Colonic mucosa (tissue), 4 donors: ENCODE measurements at regions not wholly inside any gene's neighbourhood (a gene's known extent, or its start where the extent isn't known, plus 50 kb on each side); places are given as distances from the start of the nearest gene placed in this dataset.

Experiments
- DNase-seq: peaks from one replicate; pipeline ENCODE4 v3.0.0-alpha.2; 2020
- H3K27ac ChIP-seq: fragments of 200-600 bp; one replicate; pipeline ENCODE4 v1.8.0; 2021
- H3K27me3 ChIP-seq: fragments of 200-600 bp; one replicate; pipeline ENCODE4 v1.8.0; 2021
- H3K36me3 ChIP-seq: fragments of 200-600 bp; one replicate; pipeline ENCODE4 v1.8.0; 2021
- H3K4me1 ChIP-seq: fragments of 200-600 bp; one replicate; pipeline ENCODE4 v1.8.0; 2021; ENCODE audit warnings: mild to moderate bottlenecking
- H3K4me3 ChIP-seq: fragments of 200-600 bp; one replicate; pipeline ENCODE4 v1.8.0; 2021
- H3K9ac ChIP-seq, 2 donors: one replicate each; pipeline ENCODE4 v1.7.0; 2013; ENCODE audit warnings: control low read depth in 2 of 2, low read depth in 2 of 2, low read length in 2 of 2
- H3K9me3 ChIP-seq: fragments of 200-600 bp; one replicate; pipeline ENCODE4 v1.8.0; 2021
- intact Hi-C: fragments of 100-400 bp; cut with DNase I; formaldehyde crosslinking; loops from one replicate; pipeline ENCODE4 v1.14.1; 2022
- TF ChIP-seq, protein P1 (sequence below): fragments of 200-600 bp; IDR thresholded peaks from one replicate; pipeline ENCODE4 v1.8.0; 2022; ENCODE audit warnings: antibody characterized with exemption, mild to moderate bottlenecking
- donor health status: healthy.
- donor health status: DM: no; HTN: no; CAD: no.
- donor health status: DM: no; HTN: no; CAD: no.

DNA sequence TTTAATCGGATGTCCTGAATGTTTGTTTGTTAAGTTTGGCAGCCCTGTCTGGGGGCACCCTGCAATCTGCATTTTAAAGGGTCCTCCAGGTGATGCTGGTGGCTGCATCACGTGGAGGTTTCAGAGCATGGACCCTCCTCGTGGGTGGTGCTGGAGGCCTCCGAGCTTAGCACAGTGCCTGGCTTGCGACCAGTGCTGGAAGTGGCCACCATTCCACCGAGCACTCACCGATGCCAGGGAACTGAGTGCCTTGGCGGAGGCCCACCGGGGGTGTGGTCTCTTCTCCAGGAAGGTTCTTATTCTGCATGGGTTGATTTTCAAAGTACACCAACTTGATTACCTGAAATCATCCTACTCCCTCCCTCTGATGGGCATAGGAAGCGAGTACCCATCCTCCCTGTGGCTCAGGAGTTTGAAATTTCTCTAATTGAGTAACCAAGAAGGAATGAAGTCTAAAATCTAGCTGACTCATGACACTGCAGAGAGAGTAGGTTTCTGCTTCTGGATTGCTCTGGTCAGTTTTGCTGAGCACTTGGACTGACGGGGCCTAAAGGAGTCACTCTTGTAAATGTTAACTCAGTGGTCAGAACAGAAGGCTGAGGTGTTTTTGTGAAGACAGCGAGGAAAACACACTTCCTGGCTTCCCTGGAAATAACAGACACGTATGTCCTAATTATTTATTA lies 58.1 kb upstream of the SLC66A3 start:
- Histone ChIP-seq H3K27me3 (no peaks in the 10 kb centered on the region), H3K4me3 (no peak overlapping the region), H3K4me1 (no peaks in the 10 kb centered on the region), H3K9me3 (no peaks in the 10 kb centered on the region), H3K27ac (no peak overlapping the region), H3K36me3 (no peaks in the 10 kb centered on the region), H3K9ac (no peak overlapping the region)
- TF ChIP-seq, protein P1, sequence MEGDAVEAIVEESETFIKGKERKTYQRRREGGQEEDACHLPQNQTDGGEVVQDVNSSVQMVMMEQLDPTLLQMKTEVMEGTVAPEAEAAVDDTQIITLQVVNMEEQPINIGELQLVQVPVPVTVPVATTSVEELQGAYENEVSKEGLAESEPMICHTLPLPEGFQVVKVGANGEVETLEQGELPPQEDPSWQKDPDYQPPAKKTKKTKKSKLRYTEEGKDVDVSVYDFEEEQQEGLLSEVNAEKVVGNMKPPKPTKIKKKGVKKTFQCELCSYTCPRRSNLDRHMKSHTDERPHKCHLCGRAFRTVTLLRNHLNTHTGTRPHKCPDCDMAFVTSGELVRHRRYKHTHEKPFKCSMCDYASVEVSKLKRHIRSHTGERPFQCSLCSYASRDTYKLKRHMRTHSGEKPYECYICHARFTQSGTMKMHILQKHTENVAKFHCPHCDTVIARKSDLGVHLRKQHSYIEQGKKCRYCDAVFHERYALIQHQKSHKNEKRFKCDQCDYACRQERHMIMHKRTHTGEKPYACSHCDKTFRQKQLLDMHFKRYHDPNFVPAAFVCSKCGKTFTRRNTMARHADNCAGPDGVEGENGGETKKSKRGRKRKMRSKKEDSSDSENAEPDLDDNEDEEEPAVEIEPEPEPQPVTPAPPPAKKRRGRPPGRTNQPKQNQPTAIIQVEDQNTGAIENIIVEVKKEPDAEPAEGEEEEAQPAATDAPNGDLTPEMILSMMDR = no peak
- DNase-seq = no peak
- intact Hi-C loops = no loop called here

DNA sequence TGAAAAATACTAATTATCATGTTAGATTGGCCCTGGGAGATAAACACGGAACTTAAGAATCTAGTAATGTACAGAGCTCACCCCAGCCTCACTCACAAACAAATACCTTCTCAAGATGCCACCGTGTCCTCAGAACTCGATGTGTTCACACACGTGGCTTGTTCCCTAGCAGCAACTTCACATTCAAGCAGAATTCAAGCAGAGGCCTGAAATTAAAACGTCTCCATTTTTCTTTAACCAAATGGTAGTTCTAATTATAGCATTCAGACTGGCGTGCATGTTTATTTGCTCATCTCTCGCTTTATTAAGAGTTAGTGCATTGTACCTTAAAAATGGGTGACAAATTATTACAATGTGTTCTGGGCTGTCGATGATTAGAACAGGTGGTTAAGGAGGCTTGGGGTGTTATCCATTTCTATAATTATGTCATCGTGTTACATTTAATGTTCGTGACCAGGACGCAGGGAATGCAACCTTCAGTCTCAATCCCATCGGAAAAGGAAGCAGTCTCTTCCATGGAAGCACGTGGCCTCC lies 57.3 kb upstream of the SLC66A3 start:
- H3K4me1 ChIP-seq = no peaks in the 10 kb centered on the region
- H3K9ac ChIP-seq = no peak overlapping the region
- no peak overlapping the region for H3K4me3 ChIP-seq
- H3K9me3 ChIP-seq = no peaks in the 10 kb centered on the region
- intact Hi-C loops = no loop called here
- no peak for DNase-seq
- H3K36me3 ChIP-seq = no peaks in the 10 kb centered on the region
- H3K27ac ChIP-seq = no peak overlapping the region
- TF ChIP-seq, protein P1 = no peak
- no peaks in the 10 kb centered on the region for H3K27me3 ChIP-seq

DNA sequence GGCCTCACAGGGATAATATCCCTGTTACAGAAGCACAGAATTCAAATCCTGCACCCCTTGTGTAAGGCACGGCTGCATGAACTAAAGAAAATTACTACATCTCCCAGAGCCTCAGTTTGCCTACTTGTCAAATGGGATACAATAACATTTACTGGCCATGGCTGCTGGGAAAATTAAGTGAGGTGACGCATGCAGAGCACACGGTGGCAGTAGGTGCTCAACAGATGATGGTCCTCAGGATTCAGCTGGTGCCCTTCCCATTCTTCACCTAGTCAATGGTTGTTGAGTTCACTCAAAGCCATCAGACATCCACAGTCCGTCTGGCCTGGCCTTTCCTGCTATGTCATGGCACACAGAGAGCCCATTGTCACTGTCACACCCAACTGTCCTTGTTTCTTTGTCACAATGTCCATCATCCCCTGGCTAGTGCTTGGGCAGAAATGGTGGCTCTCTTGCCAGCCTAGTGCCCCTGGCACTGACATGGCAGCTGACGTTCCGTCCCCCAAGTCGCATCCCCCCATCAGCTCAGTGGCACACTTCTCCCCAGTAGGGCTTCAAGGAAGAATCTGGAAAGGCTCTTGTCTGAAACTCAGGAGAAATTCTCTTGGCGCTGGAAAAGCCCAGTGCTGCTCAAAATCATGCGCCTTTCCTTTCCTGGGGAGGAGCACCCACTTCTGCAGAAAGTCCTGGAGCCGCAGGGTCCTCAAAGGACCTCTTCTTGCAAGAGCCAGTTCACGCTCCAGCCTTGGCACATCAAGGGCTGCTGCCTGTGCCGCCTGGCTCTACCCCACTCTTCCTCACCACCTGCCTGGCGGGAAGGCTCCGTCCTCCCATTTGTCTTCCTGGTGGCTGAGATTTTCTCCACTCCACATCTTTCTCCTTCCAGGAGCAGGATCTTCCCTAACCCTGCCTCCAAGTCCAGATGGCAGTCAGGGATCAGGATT lies 55.9 kb upstream of the SLC66A3 start:
- Histone ChIP-seq H3K27ac (no peak overlapping the region), H3K4me3 (no peak overlapping the region), H3K4me1 (no peaks in the 10 kb centered on the region), H3K9me3 (no peaks in the 10 kb centered on the region), H3K36me3 (no peaks in the 10 kb centered on the region), H3K27me3 (no peaks in the 10 kb centered on the region), H3K9ac (no peak overlapping the region)
- intact Hi-C loops = no loop called here
- TF ChIP-seq, protein P1 = no peak
- DNase-seq = no peak

DNA sequence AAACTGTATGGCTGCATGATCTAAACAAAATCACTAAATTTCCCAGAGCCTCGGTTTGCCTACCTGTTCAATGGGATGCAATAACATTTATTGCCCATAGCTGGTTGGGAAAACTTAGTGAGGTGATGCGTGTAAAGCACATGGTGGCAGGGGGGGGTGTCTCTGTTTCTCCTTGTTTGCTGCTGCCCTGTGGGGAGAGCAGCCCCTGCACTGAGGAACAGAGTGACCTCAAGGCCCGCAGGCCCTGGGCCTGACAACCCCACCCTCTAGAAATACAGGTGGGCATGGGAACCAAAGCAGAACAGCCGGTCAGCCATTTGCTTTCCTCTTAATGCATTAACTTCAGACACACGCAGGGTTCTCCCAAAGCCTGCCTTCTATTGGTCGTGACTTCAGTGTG lies 55.1 kb upstream of the SLC66A3 start:
- Histone ChIP-seq H3K27me3 (no peaks in the 10 kb centered on the region), H3K36me3 (no peaks in the 10 kb centered on the region), H3K27ac (no peak overlapping the region), H3K4me3 (no peak overlapping the region), H3K4me1 (no peaks in the 10 kb centered on the region), H3K9me3 (no peaks in the 10 kb centered on the region), H3K9ac (no peak overlapping the region)
- no peak for DNase-seq
- intact Hi-C loops = no loop called here
- TF ChIP-seq, protein P1 = no peak

DNA sequence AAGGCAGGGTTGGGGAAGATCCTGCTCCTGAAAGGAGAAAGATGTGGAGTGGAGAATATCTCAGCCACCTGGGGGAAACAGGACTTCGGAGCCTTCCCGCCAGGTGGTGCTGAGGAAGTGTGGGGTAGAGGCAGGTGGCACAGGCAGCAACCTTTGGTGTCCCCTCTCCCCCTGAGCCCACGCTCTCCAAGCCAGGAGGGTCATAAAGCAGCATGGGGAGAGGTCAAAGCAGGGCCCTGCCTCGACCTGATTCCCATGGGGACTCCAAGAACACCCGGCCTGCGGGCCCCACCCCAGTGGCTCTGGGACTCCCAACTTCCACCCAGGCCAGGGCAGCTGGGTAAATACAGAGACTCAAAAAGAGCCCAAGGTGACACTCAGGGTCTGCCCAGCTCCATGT lies 54.3 kb upstream of the SLC66A3 start:
- intact Hi-C loops = no loop called here
- DNase-seq = no peak
- Histone ChIP-seq H3K4me3 (no peak overlapping the region), H3K9me3 (no peaks in the 10 kb centered on the region), H3K27ac (no peak overlapping the region), H3K27me3 (no peaks in the 10 kb centered on the region), H3K36me3 (no peaks in the 10 kb centered on the region), H3K9ac (no peak overlapping the region), H3K4me1 (no peaks in the 10 kb centered on the region)
- TF ChIP-seq, protein P1 = no peak
